ENCODE measurements at regions not wholly inside any gene's neighbourhood (a gene's known extent, or its start where the extent isn't known, plus 50 kb on each side); places are given as distances from the start of the nearest gene placed in this dataset.

- H3K4me1 ChIP-seq (ENCODE audit: control insufficient read depth in 1 of 2, insufficient read depth in 2 of 2, low read length in 2 of 2) = no peaks in the 10 kb centered on the region
- H2BK120ac ChIP-seq (ENCODE audit: insufficient read depth, low read length, poor library complexity) = no peak overlapping the region
- H3K4me2 ChIP-seq (ENCODE audit: low read length) = no peak overlapping the region
- H3K4ac ChIP-seq (ENCODE audit: low read depth, low read length) = no peak overlapping the region
- no peaks in the 10 kb centered on the region for H3K79me2 ChIP-seq (ENCODE audit: control insufficient read depth, insufficient read depth, low read length, poor library complexity)
- H3K14ac ChIP-seq (ENCODE audit: low read length) = no peak overlapping the region
- no peak for DNase-seq
- no peaks in the 10 kb centered on the region for H3K27me3 ChIP-seq (ENCODE audit: insufficient read depth, low read length)
- no peak overlapping the region for H4K8ac ChIP-seq (ENCODE audit: low read depth, low read length)
- H3K4me3 ChIP-seq (ENCODE audit: low read depth, low read length) = no peak overlapping the region
- H3K36me3 ChIP-seq (ENCODE audit: control insufficient read depth in 1 of 2, insufficient read depth in 2 of 2, low read length in 2 of 2) = no peaks in the 10 kb centered on the region
- peaks cover 4% of the 10 kb centered on the region for H3K9me3 ChIP-seq (ENCODE audit: insufficient read depth, low read depth, low read length)
- H4K12ac ChIP-seq (ENCODE audit: low read depth, low read length) = no peak overlapping the region
- H2BK5ac ChIP-seq (ENCODE audit: low read depth, low read length, poor library complexity) = no peak overlapping the region
- H2AK5ac ChIP-seq (ENCODE audit: low read length) = no peak overlapping the region
- no peak overlapping the region for H4K91ac ChIP-seq (ENCODE audit: low read depth, low read length)
- no peak overlapping the region for H3K9ac ChIP-seq (ENCODE audit: low read length)
- no peak overlapping the region for H3K18ac ChIP-seq (ENCODE audit: low read length)
- H3K79me1 ChIP-seq (ENCODE audit: low read length) = no peaks in the 10 kb centered on the region
- no peak overlapping the region for H3K23ac ChIP-seq (ENCODE audit: low read length)
- no CpG with 5 or more reads among the region's 3 CpGs for WGBS (ENCODE audit: extremely low coverage, insufficient coverage, insufficient read length)
- H2AFZ ChIP-seq (ENCODE audit: insufficient read depth, low read length, poor library complexity) = no peak overlapping the region
- no peak overlapping the region for H2BK12ac ChIP-seq (ENCODE audit: low read length)
- no peak overlapping the region for H3K27ac ChIP-seq (ENCODE audit: low read depth, low read length)
Observed at GRCh38 chr14:62209287-62209899, 447.2 kb downstream of the SNAPC1 start.

DNA sequence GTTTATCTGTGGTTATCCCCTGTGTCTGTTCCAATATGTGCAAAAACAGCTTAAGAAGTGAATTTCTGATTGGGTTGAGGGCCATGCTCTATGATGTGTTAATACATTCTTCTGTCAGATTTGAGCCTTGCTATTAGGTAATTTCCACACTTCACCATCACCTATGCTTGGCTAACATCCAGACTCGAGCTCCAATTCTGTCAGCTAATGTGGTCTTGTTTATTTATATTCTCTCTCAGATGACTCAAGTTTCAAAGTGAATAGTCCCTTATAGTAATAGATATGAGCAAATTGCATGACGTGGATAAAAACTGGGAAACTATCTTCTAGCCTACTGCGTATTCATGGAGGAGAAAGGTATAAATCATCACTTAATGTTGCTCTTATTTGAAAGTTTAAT, 451.3 kb downstream of the SNAPC1 start:
- no peak overlapping the region for H2BK5ac ChIP-seq (ENCODE audit: low read depth, low read length, poor library complexity)
- H3K14ac ChIP-seq (ENCODE audit: low read length) = no peak overlapping the region
- H2BK120ac ChIP-seq (ENCODE audit: insufficient read depth, low read length, poor library complexity) = no peak overlapping the region
- no peak overlapping the region for H4K12ac ChIP-seq (ENCODE audit: low read depth, low read length)
- H3K4me2 ChIP-seq (ENCODE audit: low read length) = no peak overlapping the region
- H3K27ac ChIP-seq (ENCODE audit: low read depth, low read length) = no peak overlapping the region
- no peaks in the 10 kb centered on the region for H3K36me3 ChIP-seq (ENCODE audit: control insufficient read depth in 1 of 2, insufficient read depth in 2 of 2, low read length in 2 of 2)
- WGBS (ENCODE audit: extremely low coverage, insufficient coverage, insufficient read length) = no CpG with 5 or more reads among the region's 3 CpGs
- DNase-seq = no peak
- no peaks in the 10 kb centered on the region for H3K27me3 ChIP-seq (ENCODE audit: insufficient read depth, low read length)
- H2BK12ac ChIP-seq (ENCODE audit: low read length) = no peak overlapping the region
- H3K79me1 ChIP-seq (ENCODE audit: low read length) = no peaks in the 10 kb centered on the region
- no peak overlapping the region for H3K4ac ChIP-seq (ENCODE audit: low read depth, low read length)
- H3K4me3 ChIP-seq (ENCODE audit: low read depth, low read length) = no peak overlapping the region
- no peak overlapping the region for H2AFZ ChIP-seq (ENCODE audit: insufficient read depth, low read length, poor library complexity)
- no peak overlapping the region for H3K9ac ChIP-seq (ENCODE audit: low read length)
- no peak overlapping the region for H4K91ac ChIP-seq (ENCODE audit: low read depth, low read length)
- no peaks in the 10 kb centered on the region for H3K4me1 ChIP-seq (ENCODE audit: control insufficient read depth in 1 of 2, insufficient read depth in 2 of 2, low read length in 2 of 2)
- H3K18ac ChIP-seq (ENCODE audit: low read length) = no peak overlapping the region
- H4K8ac ChIP-seq (ENCODE audit: low read depth, low read length) = no peak overlapping the region
- no peak overlapping the region for H3K23ac ChIP-seq (ENCODE audit: low read length)
- H3K9me3 ChIP-seq (ENCODE audit: insufficient read depth, low read depth, low read length) = peaks cover 1% of the 10 kb centered on the region
- H2AK5ac ChIP-seq (ENCODE audit: low read length) = no peak overlapping the region
- no peaks in the 10 kb centered on the region for H3K79me2 ChIP-seq (ENCODE audit: control insufficient read depth, insufficient read depth, low read length, poor library complexity)

DNA sequence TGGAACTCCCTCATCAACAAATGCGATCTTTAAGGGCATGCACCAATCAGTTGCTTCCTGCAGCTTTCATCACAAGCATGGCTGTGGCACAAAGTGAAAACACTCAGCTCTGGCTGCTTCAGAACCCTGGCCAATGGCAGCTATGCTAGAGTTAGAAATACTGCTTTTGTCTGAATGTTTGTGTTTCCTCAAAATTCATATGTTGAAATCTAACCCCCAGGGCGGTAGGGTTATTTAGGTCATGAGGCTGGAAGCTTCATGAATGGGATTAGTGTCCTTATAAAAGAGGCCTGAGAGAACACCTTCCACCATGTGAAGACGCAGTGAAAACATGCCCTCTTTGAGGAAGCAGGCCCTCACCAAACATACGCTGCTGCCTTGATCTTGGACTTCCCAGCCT, 453.9 kb downstream of the SNAPC1 start:
- Histone ChIP-seq H3K9me3 (ENCODE audit: insufficient read depth, low read depth, low read length) (no peaks in the 10 kb centered on the region), H3K36me3 (ENCODE audit: control insufficient read depth in 1 of 2, insufficient read depth in 2 of 2, low read length in 2 of 2) (no peaks in the 10 kb centered on the region)

DNA sequence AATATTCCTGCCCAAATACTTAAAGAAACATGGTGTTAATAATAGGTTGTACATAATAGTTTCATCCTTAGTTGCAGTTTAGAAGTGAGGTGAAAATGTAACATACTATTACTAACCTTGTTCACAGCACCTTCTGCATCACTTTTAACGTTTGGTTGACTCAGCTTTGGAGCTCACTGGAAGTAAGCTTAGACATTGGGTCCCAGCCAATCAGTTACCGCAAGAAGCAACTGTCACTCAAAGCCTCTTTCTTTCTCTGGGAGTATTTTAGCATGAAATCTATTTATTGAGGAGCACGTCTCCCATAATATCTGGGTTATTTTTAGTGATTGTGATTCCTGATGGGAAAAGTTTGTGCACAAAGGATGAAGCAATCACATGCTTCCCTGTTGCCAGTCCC, 472.6 kb downstream of the SNAPC1 start:
- H3K4me2 ChIP-seq (ENCODE audit: low read length) = no peak overlapping the region
- H2AK5ac ChIP-seq (ENCODE audit: low read length) = no peak overlapping the region
- peaks cover 5% of the 10 kb centered on the region for H3K9me3 ChIP-seq (ENCODE audit: insufficient read depth, low read depth, low read length)
- H2BK5ac ChIP-seq (ENCODE audit: low read depth, low read length, poor library complexity) = no peak overlapping the region
- H3K4ac ChIP-seq (ENCODE audit: low read depth, low read length) = no peak overlapping the region
- H3K4me1 ChIP-seq (ENCODE audit: control insufficient read depth in 1 of 2, insufficient read depth in 2 of 2, low read length in 2 of 2) = no peaks in the 10 kb centered on the region
- no peaks in the 10 kb centered on the region for H3K79me1 ChIP-seq (ENCODE audit: low read length)
- H4K91ac ChIP-seq (ENCODE audit: low read depth, low read length) = no peak overlapping the region
- no peak overlapping the region for H2AFZ ChIP-seq (ENCODE audit: insufficient read depth, low read length, poor library complexity)
- no peaks in the 10 kb centered on the region for H3K27me3 ChIP-seq (ENCODE audit: insufficient read depth, low read length)
- no peak overlapping the region for H3K4me3 ChIP-seq (ENCODE audit: low read depth, low read length)
- H4K8ac ChIP-seq (ENCODE audit: low read depth, low read length) = no peak overlapping the region
- no peak overlapping the region for H3K9ac ChIP-seq (ENCODE audit: low read length)
- no peak overlapping the region for H3K23ac ChIP-seq (ENCODE audit: low read length)
- DNase-seq = no peak
- no peak overlapping the region for H2BK120ac ChIP-seq (ENCODE audit: insufficient read depth, low read length, poor library complexity)
- no peak overlapping the region for H3K27ac ChIP-seq (ENCODE audit: low read depth, low read length)
- no peak overlapping the region for H4K12ac ChIP-seq (ENCODE audit: low read depth, low read length)
- no peaks in the 10 kb centered on the region for H3K79me2 ChIP-seq (ENCODE audit: control insufficient read depth, insufficient read depth, low read length, poor library complexity)
- no CpG with 5 or more reads among the region's 3 CpGs for WGBS (ENCODE audit: extremely low coverage, insufficient coverage, insufficient read length)
- no peak overlapping the region for H3K14ac ChIP-seq (ENCODE audit: low read length)
- no peak overlapping the region for H2BK12ac ChIP-seq (ENCODE audit: low read length)
- H3K36me3 ChIP-seq (ENCODE audit: control insufficient read depth in 1 of 2, insufficient read depth in 2 of 2, low read length in 2 of 2) = no peaks in the 10 kb centered on the region
- H3K18ac ChIP-seq (ENCODE audit: low read length) = no peak overlapping the region

More for the DNA sequence above, 453.9 kb downstream of the SNAPC1 start:
- Histone ChIP-seq H3K27ac (ENCODE audit: low read depth, low read length) (no peak overlapping the region), H3K4ac (ENCODE audit: low read depth, low read length) (no peak overlapping the region), H4K12ac (ENCODE audit: low read depth, low read length) (no peak overlapping the region), H3K79me2 (ENCODE audit: control insufficient read depth, insufficient read depth, low read length, poor library complexity) (no peaks in the 10 kb centered on the region), H2AK5ac (ENCODE audit: low read length) (no peak overlapping the region), H3K4me2 (ENCODE audit: low read length) (no peak overlapping the region), H2BK5ac (ENCODE audit: low read depth, low read length, poor library complexity) (no peak overlapping the region), H3K14ac (ENCODE audit: low read length) (no peak overlapping the region), H3K18ac (ENCODE audit: low read length) (no peak overlapping the region), H3K4me1 (ENCODE audit: control insufficient read depth in 1 of 2, insufficient read depth in 2 of 2, low read length in 2 of 2) (no peaks in the 10 kb centered on the region), H3K23ac (ENCODE audit: low read length) (no peak overlapping the region), H4K91ac (ENCODE audit: low read depth, low read length) (no peak overlapping the region), H2AFZ (ENCODE audit: insufficient read depth, low read length, poor library complexity) (no peak overlapping the region), H3K27me3 (ENCODE audit: insufficient read depth, low read length) (no peaks in the 10 kb centered on the region), H4K8ac (ENCODE audit: low read depth, low read length) (no peak overlapping the region), H2BK120ac (ENCODE audit: insufficient read depth, low read length, poor library complexity) (no peak overlapping the region), H3K79me1 (ENCODE audit: low read length) (no peaks in the 10 kb centered on the region), H2BK12ac (ENCODE audit: low read length) (no peak overlapping the region), H3K4me3 (ENCODE audit: low read depth, low read length) (no peak overlapping the region), H3K9ac (ENCODE audit: low read length) (no peak overlapping the region)
- WGBS (ENCODE audit: extremely low coverage, insufficient coverage, insufficient read length) = no CpG with 5 or more reads among the region's 4 CpGs
- no peak for DNase-seq

All from trophoblast cell (in vitro differentiated cells and primary cell).